Astrocyte (in vitro differentiated cells and primary cell): ENCODE measurements at regions not wholly inside any gene's neighbourhood (a gene's known extent, or its start where the extent isn't known, plus 50 kb on each side); places are given as distances from the start of the nearest gene placed in this dataset.

ENCODE experiments used
- DNase-seq: peaks from one replicate; pipeline ENCODE4 v3.0.0-alpha.2; 2010; ENCODE audit warnings: low read depth
- FAIRE-seq: peaks from 2 replicates; lab custom pipeline; 2011; peaks lifted over from hg19 to GRCh38; lab: Jason Lieb, UNC
- H2AFZ ChIP-seq: 2 replicates; pipeline ENCODE4 v1.6.0; 2012; ENCODE audit warnings: low read depth, low read length, inconsistent platforms
- H3K27ac ChIP-seq: 2 replicates; pipeline ENCODE4 v1.5.1; 2011; ENCODE audit warnings: low read depth, low read length, inconsistent platforms
- H3K27me3 ChIP-seq: 2 replicates; pipeline ENCODE4 v1.6.0; 2011; ENCODE audit warnings: low read length, inconsistent platforms; ENCODE audit not compliant: insufficient read depth
- H3K36me3 ChIP-seq: 2 replicates; pipeline ENCODE4 v1.5.1; 2011; ENCODE audit warnings: low read length, inconsistent platforms; ENCODE audit not compliant: insufficient read depth
- H3K4me1 ChIP-seq: 2 replicates; pipeline ENCODE4 v1.5.1; 2011; ENCODE audit warnings: low read length, inconsistent platforms; ENCODE audit not compliant: insufficient read depth
- H3K4me2 ChIP-seq: 2 replicates; pipeline ENCODE4 v1.6.0; 2012; ENCODE audit warnings: low read length, inconsistent platforms
- H3K4me3 ChIP-seq: 2 replicates; pipeline ENCODE4 v1.5.1; 2011; ENCODE audit warnings: low read depth, mild to moderate bottlenecking, low read length, inconsistent platforms; ENCODE audit not compliant: insufficient read depth
- H3K79me2 ChIP-seq: 2 replicates; pipeline ENCODE4 v1.6.0; 2012; ENCODE audit warnings: mild to moderate bottlenecking, low read length, inconsistent platforms; ENCODE audit not compliant: insufficient read depth
- H3K9ac ChIP-seq: 2 replicates; pipeline ENCODE4 v1.6.0; 2012; ENCODE audit warnings: mild to moderate bottlenecking, low read length, inconsistent platforms
- H3K9me3 ChIP-seq: 2 replicates; pipeline ENCODE4 v1.5.1; 2012; ENCODE audit warnings: low read depth, mild to moderate bottlenecking, low read length, inconsistent platforms; ENCODE audit not compliant: insufficient read depth
- H4K20me1 ChIP-seq: 2 replicates; pipeline ENCODE4 v1.6.0; 2012; ENCODE audit warnings: low read length, inconsistent platforms; ENCODE audit not compliant: insufficient read depth
- H3K27ac Mint-ChIP-seq: one replicate; pipeline ENCODE4 v1.8.0; 2021; ENCODE audit warnings: mild to moderate bottlenecking, mixed read lengths; ENCODE audit not compliant: unreplicated experiment
- H3K27me3 Mint-ChIP-seq: one replicate; pipeline ENCODE4 v1.8.0; 2021; ENCODE audit warnings: low read depth, mixed read lengths; ENCODE audit not compliant: unreplicated experiment
- H3K36me3 Mint-ChIP-seq: one replicate; pipeline ENCODE4 v1.8.0; 2021; ENCODE audit warnings: low read depth, mixed read lengths; ENCODE audit not compliant: unreplicated experiment
- H3K4me1 Mint-ChIP-seq: one replicate; pipeline ENCODE4 v1.8.0; 2021; ENCODE audit warnings: low read depth, mixed read lengths; ENCODE audit not compliant: unreplicated experiment
- H3K4me3 Mint-ChIP-seq: one replicate; pipeline ENCODE4 v1.8.0; 2021; ENCODE audit warnings: mild to moderate bottlenecking, moderate library complexity, mixed read lengths; ENCODE audit not compliant: unreplicated experiment
- H3K9me3 Mint-ChIP-seq: one replicate; pipeline ENCODE4 v1.8.0; 2021; ENCODE audit warnings: mild to moderate bottlenecking, mixed read lengths; ENCODE audit not compliant: unreplicated experiment
- CTCF ChIP-seq: IDR thresholded peaks from 2 replicates; pipeline ENCODE4 v1.5.1; 2011; ENCODE audit warnings: low read depth, mild to moderate bottlenecking, inconsistent platforms, low read length, moderate library complexity; ENCODE audit not compliant: insufficient read depth
- EZH2 ChIP-seq: IDR thresholded peaks from 2 replicates; pipeline ENCODE4 v1.6.1; 2012; ENCODE audit warnings: mild to moderate bottlenecking, low read length, inconsistent platforms; ENCODE audit not compliant: insufficient read depth

GRCh38 chr6:102885165-102885564, 1491.7 kb downstream of the GRIK2 start:
- no peak for FAIRE-seq
- Histone ChIP-seq H3K9ac (no peak overlapping the region), H3K36me3 (no peaks in the 10 kb centered on the region), H3K4me2 (no peak overlapping the region), H3K27ac (no peak overlapping the region), H3K79me2 (no peaks in the 10 kb centered on the region), H4K20me1 (no peaks in the 10 kb centered on the region), H3K9me3 (no peaks in the 10 kb centered on the region), H2AFZ (no peak overlapping the region), H3K4me1 (no peaks in the 10 kb centered on the region), H3K4me3 (no peak overlapping the region), H3K27me3 (no peaks in the 10 kb centered on the region)
- H3K4me1 Mint-ChIP-seq, result no peaks in the 10 kb centered on the region
- H3K27ac Mint-ChIP-seq, result no peak overlapping the region
- H3K27me3 Mint-ChIP-seq, result no peaks in the 10 kb centered on the region
- no peaks in the 10 kb centered on the region for H3K36me3 Mint-ChIP-seq
- DNase-seq, result no peak
- no peak overlapping the region for H3K4me3 Mint-ChIP-seq
- H3K9me3 Mint-ChIP-seq, result no peaks in the 10 kb centered on the region
- TF ChIP-seq EZH2, result no peak
- no peak for TF ChIP-seq CTCF

- no peaks in the 10 kb centered on the region for H4K20me1 ChIP-seq
- H3K27me3 ChIP-seq, result no peaks in the 10 kb centered on the region
- TF ChIP-seq EZH2 (no peak), CTCF (no peak)
- Mint-ChIP-seq H3K9me3 (no peaks in the 10 kb centered on the region), H3K27ac (no peak overlapping the region), H3K36me3 (no peaks in the 10 kb centered on the region), H3K4me3 (no peak overlapping the region), H3K27me3 (no peaks in the 10 kb centered on the region), H3K4me1 (peaks cover 2% of the 10 kb centered on the region)
- FAIRE-seq (no peak), DNase-seq (no peak)
- no peak overlapping the region for H3K4me3 ChIP-seq
- no peaks in the 10 kb centered on the region for H3K9me3 ChIP-seq
- no peak overlapping the region for H2AFZ ChIP-seq
- no peak overlapping the region for H3K9ac ChIP-seq
- H3K4me1 ChIP-seq, result no peaks in the 10 kb centered on the region
- no peaks in the 10 kb centered on the region for H3K79me2 ChIP-seq
- H3K36me3 ChIP-seq, result no peaks in the 10 kb centered on the region
- no peak overlapping the region for H3K4me2 ChIP-seq
- H3K27ac ChIP-seq, result no peak overlapping the region
These were observed 1459.9 kb downstream of the GRIK2 start for GRCh38 chr6:102853249-102853955.

- Mint-ChIP-seq H3K4me1 (peaks cover 2% of the 10 kb centered on the region), H3K9me3 (no peaks in the 10 kb centered on the region), H3K27me3 (no peaks in the 10 kb centered on the region), H3K36me3 (no peaks in the 10 kb centered on the region), H3K27ac (no peak overlapping the region), H3K4me3 (no peak overlapping the region)
- Histone ChIP-seq H3K79me2 (no peaks in the 10 kb centered on the region), H3K27ac (no peak overlapping the region), H3K4me3 (no peak overlapping the region), H3K36me3 (no peaks in the 10 kb centered on the region), H3K9me3 (no peaks in the 10 kb centered on the region), H3K27me3 (no peaks in the 10 kb centered on the region), H3K4me2 (no peak overlapping the region), H3K4me1 (no peaks in the 10 kb centered on the region), H2AFZ (no peak overlapping the region), H4K20me1 (no peaks in the 10 kb centered on the region), H3K9ac (no peak overlapping the region)
- FAIRE-seq (no peak), DNase-seq (no peak)
- TF ChIP-seq EZH2, result no peak
- TF ChIP-seq CTCF, result no peak
These were observed 1455.3 kb downstream of the GRIK2 start for GRCh38 chr6:102848796-102849195.
